ENCODE measurements at regions not wholly inside any gene's neighbourhood (a gene's known extent, or its start where the extent isn't known, plus 50 kb on each side); places are given as distances from the start of the nearest gene placed in this dataset.

DNA sequence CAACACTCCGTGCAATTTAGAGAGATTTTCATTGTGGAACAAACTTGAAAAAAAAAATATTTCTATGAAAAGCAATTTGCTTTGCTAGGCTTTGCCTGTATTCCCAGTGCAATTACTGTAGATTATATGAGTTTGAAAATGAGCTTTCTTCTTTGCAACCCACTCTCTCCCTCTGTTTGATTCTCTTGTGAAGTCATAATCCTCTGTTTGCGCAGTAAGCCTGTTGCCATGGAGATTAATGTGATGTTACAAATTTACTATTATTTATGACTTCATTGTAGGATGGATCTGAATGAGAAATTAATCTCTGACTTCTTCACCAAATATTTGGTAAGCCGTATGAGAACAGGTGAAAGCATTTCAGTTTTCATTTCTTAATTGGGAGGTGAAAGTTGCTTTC lies 320.3 kb downstream of the SPATA31D1 start:
- H3K4me1 Mint-ChIP-seq: peaks cover 0 to 5% of the 10 kb centered on the region in 2 experiments; a peak in 2 of 4 replicates
- Histone ChIP-seq H3K79me1 (ENCODE audit: insufficient read depth, low read depth, low read length, poor library complexity, severe bottlenecking) (no peaks in the 10 kb centered on the region), H2BK20ac (ENCODE audit: low read depth, low read length, poor library complexity, severe bottlenecking) (no peak overlapping the region), H4K91ac (ENCODE audit: insufficient read length, low read depth, low read length) (no peak overlapping the region), H3K9ac (ENCODE audit: extremely low read depth, insufficient read length, low read length) (no peak overlapping the region), H4K5ac (ENCODE audit: insufficient read length, low read depth, low read length) (no peak overlapping the region), H3K4ac (ENCODE audit: low read depth, low read length) (no peak overlapping the region), H3K23ac (ENCODE audit: insufficient read length, low read depth, low read length) (no peak overlapping the region), H3K56ac (ENCODE audit: insufficient read length, low read depth, low read length) (no peak overlapping the region), H3K4me1 (ENCODE audit: insufficient read depth, low read length) (no peaks in the 10 kb centered on the region), H4K20me1 (ENCODE audit: control insufficient read depth, insufficient read depth, insufficient read length) (no peaks in the 10 kb centered on the region), H2BK120ac (ENCODE audit: low read depth, low read length, poor library complexity, severe bottlenecking) (no peak overlapping the region), H2AK5ac (ENCODE audit: insufficient read length, low read length) (no peak overlapping the region), H3K9me3 (ENCODE audit: control insufficient read depth, low read depth, low read length) (no peaks in the 10 kb centered on the region), H3K14ac (ENCODE audit: insufficient read depth, low read length) (no peak overlapping the region), H3K4me2 (ENCODE audit: insufficient read depth, insufficient read length, low read length) (no peak overlapping the region), H2BK12ac (ENCODE audit: insufficient read length, low read depth, low read length) (no peak overlapping the region), H3T11ph (ENCODE audit: low read length) (no peak overlapping the region), H4K8ac (replicated peaks; ENCODE audit: insufficient read length, low read depth, low read length) (no peak overlapping the region), H2AFZ (ENCODE audit: low read length) (no peak overlapping the region), H2BK5ac (ENCODE audit: insufficient read length, low read length) (no peak overlapping the region), H3K27me3 (ENCODE audit: insufficient read depth, low read length) (no peaks in the 10 kb centered on the region), H3K23me2 (ENCODE audit: insufficient read length, low read depth, low read length, poor library complexity, severe bottlenecking) (no peaks in the 10 kb centered on the region), H3K27ac (ENCODE audit: insufficient read length, low read depth, low read length) (no peak overlapping the region), H3K79me2 (ENCODE audit: insufficient read depth, low read length) (no peaks in the 10 kb centered on the region), H2BK15ac (ENCODE audit: low read depth, low read length) (no peak overlapping the region), H3K18ac (ENCODE audit: insufficient read length, low read depth, low read length) (no peak overlapping the region)
- H3K27me3 Mint-ChIP-seq (ENCODE audit: low read depth): no peaks in the 10 kb centered on the region
- H3K27ac Mint-ChIP-seq: no peak overlapping the region
- peaks cover 0 to 3% of the 10 kb centered on the region in 2 experiments; a peak in 2 of 5 replicates for H3K9me3 Mint-ChIP-seq
- DNase-seq: no peak
- no peaks in the 10 kb centered on the region; a peak in 1 of 7 replicates for H3K36me3 Mint-ChIP-seq (ENCODE audit: insufficient read depth in 1 of 3, low read depth in 3 of 3)
- TF ChIP-seq, protein P1, sequence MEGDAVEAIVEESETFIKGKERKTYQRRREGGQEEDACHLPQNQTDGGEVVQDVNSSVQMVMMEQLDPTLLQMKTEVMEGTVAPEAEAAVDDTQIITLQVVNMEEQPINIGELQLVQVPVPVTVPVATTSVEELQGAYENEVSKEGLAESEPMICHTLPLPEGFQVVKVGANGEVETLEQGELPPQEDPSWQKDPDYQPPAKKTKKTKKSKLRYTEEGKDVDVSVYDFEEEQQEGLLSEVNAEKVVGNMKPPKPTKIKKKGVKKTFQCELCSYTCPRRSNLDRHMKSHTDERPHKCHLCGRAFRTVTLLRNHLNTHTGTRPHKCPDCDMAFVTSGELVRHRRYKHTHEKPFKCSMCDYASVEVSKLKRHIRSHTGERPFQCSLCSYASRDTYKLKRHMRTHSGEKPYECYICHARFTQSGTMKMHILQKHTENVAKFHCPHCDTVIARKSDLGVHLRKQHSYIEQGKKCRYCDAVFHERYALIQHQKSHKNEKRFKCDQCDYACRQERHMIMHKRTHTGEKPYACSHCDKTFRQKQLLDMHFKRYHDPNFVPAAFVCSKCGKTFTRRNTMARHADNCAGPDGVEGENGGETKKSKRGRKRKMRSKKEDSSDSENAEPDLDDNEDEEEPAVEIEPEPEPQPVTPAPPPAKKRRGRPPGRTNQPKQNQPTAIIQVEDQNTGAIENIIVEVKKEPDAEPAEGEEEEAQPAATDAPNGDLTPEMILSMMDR (conservative IDR thresholded peaks at IDR 0.05): no peak
- no CpG with 5 or more reads among the region's 3 CpGs for WGBS (ENCODE audit: extremely low coverage, insufficient read length, low lambda C conversion rate)
- no peak overlapping the region for H3K4me3 Mint-ChIP-seq
